ENCODE measurements at regions not wholly inside any gene's neighbourhood (a gene's known extent, or its start where the extent isn't known, plus 50 kb on each side); places are given as distances from the start of the nearest gene placed in this dataset.

- Histone ChIP-seq H3K27ac (ENCODE audit: extremely low read length, insufficient read depth, low read length) (no peak overlapping the region), H3K4me1 (ENCODE audit: insufficient read depth, low read length) (no peaks in the 10 kb centered on the region), H4K20me1 (ENCODE audit: insufficient read depth, low read length) (no peaks in the 10 kb centered on the region), H3K79me2 (ENCODE audit: insufficient read depth, low read length) (no peaks in the 10 kb centered on the region), H3K9ac (ENCODE audit: insufficient read depth, low read depth, low read length) (no peak overlapping the region), H3K4me3 (replicated peaks in 1 of 3; ENCODE audit: insufficient read depth in 1 of 3, low read depth in 2 of 3, low read length in 3 of 3) (no peak overlapping the region), H3K9me3 (ENCODE audit: low read length) (no peaks in the 10 kb centered on the region), H3K4me2 (ENCODE audit: low read depth, low read length) (no peak overlapping the region), H3K27me3 (ENCODE audit: control insufficient read depth in 1 of 2, insufficient read depth in 2 of 2, low read length in 2 of 2) (no peaks in the 10 kb centered on the region), H3K36me3 (replicated peaks in 1 of 2; ENCODE audit: control insufficient read depth in 1 of 2, insufficient read depth in 2 of 2, low read length in 2 of 2) (no peaks in the 10 kb centered on the region), H2AFZ (ENCODE audit: low read length) (no peak overlapping the region)
- ATAC-seq (no peak), DNase-seq (ENCODE audit: low spot score) (no peak), FAIRE-seq (no peak)
- in situ Hi-C loops (cut with HindIII; ENCODE audit: extremely low pct_ligation_motif_present, low pct_unique_long_range_greater_than_20kb) = no loop called here
- no TSS peak for BruUV-seq (replicated peaks)
- WGBS (ENCODE audit: low lambda C conversion rate) = under 1% methylated on average over 3 of the region's 3 CpGs
- POLR2A ChIA-PET = no interaction called here
- CTCF ChIA-PET (ENCODE audit: low intra/inter-chr PET ratio, low total read pairs) = no interaction called here
- intact Hi-C loops (cut with micrococcal nuclease; ENCODE audit: unreplicated experiment) = no loop called here
- TF ChIP-seq NFYC (CRISPR knock-in tag; IDR thresholded peaks at IDR 0.05) (no peak), ZNF20 (CRISPR knock-in tag; IDR thresholded peaks at IDR 0.05) (no peak), ZNF878 (CRISPR knock-in tag; IDR thresholded peaks at IDR 0.05) (no peak), ZNF850 (CRISPR knock-in tag; conservative IDR thresholded peaks at IDR 0.05) (no peak), KMT2A (CRISPR knock-in tag; IDR thresholded peaks at IDR 0.05) (no peak), NFATC3 (CRISPR knock-in tag; IDR thresholded peaks at IDR 0.05) (no peak), SP2 (CRISPR knock-in tag; IDR thresholded peaks at IDR 0.05) (no peak), KLF16 (CRISPR knock-in tag; IDR thresholded peaks at IDR 0.05) (no peak), KLF6 (CRISPR knock-in tag; IDR thresholded peaks at IDR 0.05) (no peak), KDM6A (CRISPR knock-in tag; IDR thresholded peaks at IDR 0.05; ENCODE audit: low read depth) (no peak), ZNF546 (CRISPR knock-in tag; conservative IDR thresholded peaks at IDR 0.05) (no peak), KDM3A (CRISPR knock-in tag; IDR thresholded peaks at IDR 0.05; ENCODE audit: low read depth) (no peak), ZNF224 (CRISPR knock-in tag; IDR thresholded peaks at IDR 0.05) (no peak), ZNF260 (CRISPR knock-in tag; IDR thresholded peaks at IDR 0.05; ENCODE audit: borderline replicate concordance, low read depth) (no peak)
- TF ChIP-seq, protein P1, sequence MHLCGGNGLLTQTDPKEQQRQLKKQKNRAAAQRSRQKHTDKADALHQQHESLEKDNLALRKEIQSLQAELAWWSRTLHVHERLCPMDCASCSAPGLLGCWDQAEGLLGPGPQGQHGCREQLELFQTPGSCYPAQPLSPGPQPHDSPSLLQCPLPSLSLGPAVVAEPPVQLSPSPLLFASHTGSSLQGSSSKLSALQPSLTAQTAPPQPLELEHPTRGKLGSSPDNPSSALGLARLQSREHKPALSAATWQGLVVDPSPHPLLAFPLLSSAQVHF (CRISPR knock-in tag; IDR thresholded peaks at IDR 0.05) = no peak
- TF ChIP-seq, protein P2, sequence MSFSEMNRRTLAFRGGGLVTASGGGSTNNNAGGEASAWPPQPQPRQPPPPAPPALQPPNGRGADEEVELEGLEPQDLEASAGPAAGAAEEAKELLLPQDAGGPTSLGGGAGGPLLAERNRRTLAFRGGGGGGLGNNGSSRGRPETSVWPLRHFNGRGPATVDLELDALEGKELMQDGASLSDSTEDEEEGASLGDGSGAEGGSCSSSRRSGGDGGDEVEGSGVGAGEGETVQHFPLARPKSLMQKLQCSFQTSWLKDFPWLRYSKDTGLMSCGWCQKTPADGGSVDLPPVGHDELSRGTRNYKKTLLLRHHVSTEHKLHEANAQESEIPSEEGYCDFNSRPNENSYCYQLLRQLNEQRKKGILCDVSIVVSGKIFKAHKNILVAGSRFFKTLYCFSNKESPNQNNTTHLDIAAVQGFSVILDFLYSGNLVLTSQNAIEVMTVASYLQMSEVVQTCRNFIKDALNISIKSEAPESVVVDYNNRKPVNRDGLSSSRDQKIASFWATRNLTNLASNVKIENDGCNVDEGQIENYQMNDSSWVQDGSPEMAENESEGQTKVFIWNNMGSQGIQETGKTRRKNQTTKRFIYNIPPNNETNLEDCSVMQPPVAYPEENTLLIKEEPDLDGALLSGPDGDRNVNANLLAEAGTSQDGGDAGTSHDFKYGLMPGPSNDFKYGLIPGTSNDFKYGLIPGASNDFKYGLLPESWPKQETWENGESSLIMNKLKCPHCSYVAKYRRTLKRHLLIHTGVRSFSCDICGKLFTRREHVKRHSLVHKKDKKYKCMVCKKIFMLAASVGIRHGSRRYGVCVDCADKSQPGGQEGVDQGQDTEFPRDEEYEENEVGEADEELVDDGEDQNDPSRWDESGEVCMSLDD (CRISPR knock-in tag; IDR thresholded peaks at IDR 0.05; ENCODE audit: borderline replicate concordance) = no peak
- TF ChIP-seq, protein P3, sequence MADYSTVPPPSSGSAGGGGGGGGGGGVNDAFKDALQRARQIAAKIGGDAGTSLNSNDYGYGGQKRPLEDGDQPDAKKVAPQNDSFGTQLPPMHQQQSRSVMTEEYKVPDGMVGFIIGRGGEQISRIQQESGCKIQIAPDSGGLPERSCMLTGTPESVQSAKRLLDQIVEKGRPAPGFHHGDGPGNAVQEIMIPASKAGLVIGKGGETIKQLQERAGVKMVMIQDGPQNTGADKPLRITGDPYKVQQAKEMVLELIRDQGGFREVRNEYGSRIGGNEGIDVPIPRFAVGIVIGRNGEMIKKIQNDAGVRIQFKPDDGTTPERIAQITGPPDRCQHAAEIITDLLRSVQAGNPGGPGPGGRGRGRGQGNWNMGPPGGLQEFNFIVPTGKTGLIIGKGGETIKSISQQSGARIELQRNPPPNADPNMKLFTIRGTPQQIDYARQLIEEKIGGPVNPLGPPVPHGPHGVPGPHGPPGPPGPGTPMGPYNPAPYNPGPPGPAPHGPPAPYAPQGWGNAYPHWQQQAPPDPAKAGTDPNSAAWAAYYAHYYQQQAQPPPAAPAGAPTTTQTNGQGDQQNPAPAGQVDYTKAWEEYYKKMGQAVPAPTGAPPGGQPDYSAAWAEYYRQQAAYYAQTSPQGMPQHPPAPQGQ (CRISPR knock-in tag; IDR thresholded peaks at IDR 0.05; ENCODE audit: borderline replicate concordance) = no peak
- TF ChIP-seq, protein P4, sequence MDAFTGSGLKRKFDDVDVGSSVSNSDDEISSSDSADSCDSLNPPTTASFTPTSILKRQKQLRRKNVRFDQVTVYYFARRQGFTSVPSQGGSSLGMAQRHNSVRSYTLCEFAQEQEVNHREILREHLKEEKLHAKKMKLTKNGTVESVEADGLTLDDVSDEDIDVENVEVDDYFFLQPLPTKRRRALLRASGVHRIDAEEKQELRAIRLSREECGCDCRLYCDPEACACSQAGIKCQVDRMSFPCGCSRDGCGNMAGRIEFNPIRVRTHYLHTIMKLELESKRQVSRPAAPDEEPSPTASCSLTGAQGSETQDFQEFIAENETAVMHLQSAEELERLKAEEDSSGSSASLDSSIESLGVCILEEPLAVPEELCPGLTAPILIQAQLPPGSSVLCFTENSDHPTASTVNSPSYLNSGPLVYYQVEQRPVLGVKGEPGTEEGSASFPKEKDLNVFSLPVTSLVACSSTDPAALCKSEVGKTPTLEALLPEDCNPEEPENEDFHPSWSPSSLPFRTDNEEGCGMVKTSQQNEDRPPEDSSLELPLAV (CRISPR knock-in tag; conservative IDR thresholded peaks at IDR 0.05; ENCODE audit: low read depth) = no peak
Observed at GRCh38 chr9:28082671-28083070, 509.4 kb upstream of the C9orf72 start.
